CD4-positive, alpha-beta T cell treated with Interleukin-21 for 1 hour (primary cell): ENCODE measurements at regions not wholly inside any gene's neighbourhood (a gene's known extent, or its start where the extent isn't known, plus 50 kb on each side); places are given as distances from the start of the nearest gene placed in this dataset.

Experiments
- DNase-seq: peaks from one replicate; pipeline ENCODE4 v3.0.0-alpha.2; 2020

- no peak for DNase-seq
Measured at GRCh38 chr11:11173316-11174025, 179.6 kb downstream of the CSNK2A3 start.

GRCh38 chr11:11171854-11172253 lies 181.2 kb downstream of the CSNK2A3 start:
- peak; percentile 70 for DNase-seq

GRCh38 chr11:11171285-11171684 lies 181.8 kb downstream of the CSNK2A3 start:
- no peak for DNase-seq

- no peak for DNase-seq
Measured at GRCh38 chr11:11170352-11171084, 182.5 kb downstream of the CSNK2A3 start.

GRCh38 chr11:11169715-11170351 lies 183.2 kb downstream of the CSNK2A3 start:
- no peak for DNase-seq

GRCh38 chr11:11167806-11168205 lies 185.2 kb downstream of the CSNK2A3 start:
- DNase-seq = no peak

- no peak for DNase-seq
Measured at GRCh38 chr11:11164334-11164690, 188.7 kb downstream of the CSNK2A3 start.

- no peak for DNase-seq
Measured at GRCh38 chr11:11163669-11164333, 189.2 kb downstream of the CSNK2A3 start.

GRCh38 chr11:11163236-11163635 lies 189.8 kb downstream of the CSNK2A3 start:
- DNase-seq = no peak

GRCh38 chr11:11157185-11157584 lies 195.9 kb downstream of the CSNK2A3 start:
- DNase-seq = peak; percentile 63

GRCh38 chr11:11155962-11156815 lies 196.9 kb downstream of the CSNK2A3 start:
- DNase-seq = peak; percentile 60

- no peak for DNase-seq
Measured at GRCh38 chr11:11152877-11153276, 200.2 kb downstream of the CSNK2A3 start.

- DNase-seq = peak; percentile 78
Measured at GRCh38 chr11:11149671-11150459, 203.2 kb downstream of the CSNK2A3 start.

- DNase-seq = no peak
Measured at GRCh38 chr11:11148596-11148995, 204.5 kb downstream of the CSNK2A3 start.

- DNase-seq = peak; percentile 18
Measured at GRCh38 chr11:11148104-11148509, 204.9 kb downstream of the CSNK2A3 start.

GRCh38 chr11:11146830-11147229 lies 206.2 kb downstream of the CSNK2A3 start:
- DNase-seq = no peak

- DNase-seq = no peak
Measured at GRCh38 chr11:11143849-11144248, 209.2 kb downstream of the CSNK2A3 start.

- no peak for DNase-seq
Measured at GRCh38 chr11:11142430-11142829, 210.6 kb downstream of the CSNK2A3 start.

- DNase-seq = no peak
Measured at GRCh38 chr11:11141065-11141464, 212.0 kb downstream of the CSNK2A3 start.

GRCh38 chr11:11140510-11140909 lies 212.5 kb downstream of the CSNK2A3 start:
- no peak for DNase-seq

- peak; percentile 34 for DNase-seq
Measured at GRCh38 chr11:11137339-11137738, 215.7 kb downstream of the CSNK2A3 start.
